Mesendoderm (in vitro differentiated cells): ENCODE measurements at regions not wholly inside any gene's neighbourhood (a gene's known extent, or its start where the extent isn't known, plus 50 kb on each side); places are given as distances from the start of the nearest gene placed in this dataset.

Experiments
- DNase-seq: peaks from one replicate; pipeline ENCODE4 v3.0.0; 2013
- H2AK5ac ChIP-seq: 2 replicates; pipeline ENCODE4 v1.6.1; 2013; ENCODE audit warnings: low read length, inconsistent platforms
- H2BK120ac ChIP-seq: 2 replicates; pipeline ENCODE4 v1.6.1; 2013; ENCODE audit warnings: low read depth, mild to moderate bottlenecking, low read length, moderate library complexity, mixed read lengths
- H2BK15ac ChIP-seq: replicated peaks from 2 replicates; pipeline ENCODE4 v1.6.1; 2013; ENCODE audit warnings: low read depth, mild to moderate bottlenecking, moderate library complexity
- H2BK5ac ChIP-seq: 2 replicates; pipeline ENCODE4 v1.6.1; 2013; ENCODE audit warnings: low read length, inconsistent platforms
- H3K18ac ChIP-seq: 2 replicates; pipeline ENCODE4 v1.6.1; 2013; ENCODE audit warnings: mild to moderate bottlenecking, low read length, mixed read lengths
- H3K23ac ChIP-seq: one replicate; pipeline ENCODE4 v1.6.1; 2013; ENCODE audit warnings: low read length
- H3K27ac ChIP-seq: 2 replicates; pipeline ENCODE4 v1.5.1; 2013; ENCODE audit warnings: low read depth, mild to moderate bottlenecking, inconsistent platforms, low read length, moderate library complexity
- H3K27me3 ChIP-seq: 2 replicates; pipeline ENCODE4 v1.6.1; 2013; ENCODE audit warnings: low read length, control low read depth, mild to moderate bottlenecking, inconsistent platforms; ENCODE audit not compliant: insufficient read depth, poor library complexity
- H3K36me3 ChIP-seq: 2 replicates; pipeline ENCODE4 v1.6.1; 2013; ENCODE audit warnings: low read length, inconsistent platforms; ENCODE audit not compliant: control insufficient read depth, insufficient read depth
- H3K4ac ChIP-seq: one replicate; pipeline ENCODE4 v1.6.1; 2013; ENCODE audit warnings: low read depth, mild to moderate bottlenecking, low read length, moderate library complexity
- H3K4me1 ChIP-seq: 2 replicates; pipeline ENCODE4 v1.6.1; 2013; ENCODE audit warnings: low read depth, low read length, inconsistent platforms; ENCODE audit not compliant: control insufficient read depth
- H3K4me2 ChIP-seq: 2 replicates; pipeline ENCODE4 v1.6.1; 2013; ENCODE audit warnings: low read length
- H3K4me3 ChIP-seq: 2 replicates; pipeline ENCODE4 v1.5.1; 2013; ENCODE audit warnings: mild to moderate bottlenecking, low read length
- H3K56ac ChIP-seq: one replicate; pipeline ENCODE4 v1.6.1; 2013; ENCODE audit warnings: low read length
- H3K79me1 ChIP-seq: 2 replicates; pipeline ENCODE4 v1.6.1; 2013; ENCODE audit warnings: low read length, inconsistent platforms
- H3K79me2 ChIP-seq: 2 replicates; pipeline ENCODE4 v1.6.1; 2013; ENCODE audit warnings: mild to moderate bottlenecking, low read length; ENCODE audit not compliant: control insufficient read depth, insufficient read depth
- H3K9ac ChIP-seq: 2 replicates; pipeline ENCODE4 v1.6.1; 2013; ENCODE audit warnings: low read length, inconsistent platforms
- H4K5ac ChIP-seq: one replicate; pipeline ENCODE4 v1.6.1; 2013; ENCODE audit warnings: low read length
- H4K8ac ChIP-seq: one replicate; pipeline ENCODE4 v1.6.1; 2013; ENCODE audit warnings: low read depth, mild to moderate bottlenecking, control low read depth, low read length, moderate library complexity
- WGBS: extraction: QIAGEN DNeasy Blood & Tissue Kit; methylation state at CpG from one replicate; pipeline ENCODE4 v1.1.7; 2013; ENCODE audit warnings: low lambda C conversion rate, missing lambda C conversion rate; ENCODE audit not compliant: insufficient coverage; ENCODE audit errors: extremely low coverage; 5-methylcytosine and 5-hydroxymethylcytosine counted together

- no peak for DNase-seq
- no peaks in the 10 kb centered on the region for H3K27me3 ChIP-seq
- no peak overlapping the region for H2BK15ac ChIP-seq
- no peaks in the 10 kb centered on the region for H3K4me1 ChIP-seq
- H3K4ac ChIP-seq: no peak overlapping the region
- H3K23ac ChIP-seq: no peak overlapping the region
- no peak overlapping the region for H3K18ac ChIP-seq
- H3K79me2 ChIP-seq: no peaks in the 10 kb centered on the region
- no peak overlapping the region for H3K56ac ChIP-seq
- no CpG with 5 or more reads among the region's 7 CpGs for WGBS
- H2AK5ac ChIP-seq: no peak overlapping the region
- no peak overlapping the region for H4K5ac ChIP-seq
- no peak overlapping the region for H3K27ac ChIP-seq
- no peaks in the 10 kb centered on the region for H3K79me1 ChIP-seq
- H3K9ac ChIP-seq: no peak overlapping the region
- H3K36me3 ChIP-seq: no peaks in the 10 kb centered on the region
- no peak overlapping the region for H2BK5ac ChIP-seq
- no peak overlapping the region for H4K8ac ChIP-seq
- H3K4me3 ChIP-seq: no peak overlapping the region
- no peak overlapping the region for H3K4me2 ChIP-seq
- H2BK120ac ChIP-seq: no peak overlapping the region
These were observed 86.2 kb upstream of the PTPRM start for GRCh38 chr18:7480879-7481278.

GRCh38 chr18:7482342-7482741 lies 84.8 kb upstream of the PTPRM start:
- Histone ChIP-seq H3K27ac (no peak overlapping the region), H3K4me3 (no peak overlapping the region), H3K56ac (no peak overlapping the region), H2BK120ac (no peak overlapping the region), H3K79me1 (no peaks in the 10 kb centered on the region), H3K18ac (no peak overlapping the region), H3K27me3 (no peaks in the 10 kb centered on the region), H4K5ac (no peak overlapping the region), H2BK15ac (no peak overlapping the region), H3K36me3 (no peaks in the 10 kb centered on the region), H3K79me2 (no peaks in the 10 kb centered on the region), H2BK5ac (no peak overlapping the region), H3K23ac (no peak overlapping the region), H3K4ac (no peak overlapping the region), H3K4me2 (no peak overlapping the region), H4K8ac (no peak overlapping the region), H3K4me1 (no peaks in the 10 kb centered on the region), H3K9ac (no peak overlapping the region), H2AK5ac (no peak overlapping the region)
- DNase-seq: no peak

- H3K79me2 ChIP-seq: no peaks in the 10 kb centered on the region
- no peaks in the 10 kb centered on the region for H3K4me1 ChIP-seq
- no peak overlapping the region for H2BK15ac ChIP-seq
- H3K27ac ChIP-seq: no peak overlapping the region
- no peak overlapping the region for H2AK5ac ChIP-seq
- no peak overlapping the region for H4K5ac ChIP-seq
- no peaks in the 10 kb centered on the region for H3K27me3 ChIP-seq
- WGBS: no CpG with 5 or more reads among the region's 4 CpGs
- H3K4me3 ChIP-seq: no peak overlapping the region
- no peak overlapping the region for H3K4me2 ChIP-seq
- no peak for DNase-seq
- H3K56ac ChIP-seq: no peak overlapping the region
- H3K4ac ChIP-seq: no peak overlapping the region
- no peak overlapping the region for H3K18ac ChIP-seq
- no peak overlapping the region for H2BK5ac ChIP-seq
- no peak overlapping the region for H4K8ac ChIP-seq
- H3K36me3 ChIP-seq: no peaks in the 10 kb centered on the region
- H3K9ac ChIP-seq: no peak overlapping the region
- no peak overlapping the region for H2BK120ac ChIP-seq
- no peaks in the 10 kb centered on the region for H3K79me1 ChIP-seq
- no peak overlapping the region for H3K23ac ChIP-seq
These were observed 81.5 kb upstream of the PTPRM start for GRCh38 chr18:7485616-7486015.

GRCh38 chr18:7488571-7488970 lies 78.5 kb upstream of the PTPRM start:
- Histone ChIP-seq H3K27me3 (no peaks in the 10 kb centered on the region), H3K79me1 (no peaks in the 10 kb centered on the region), H4K5ac (no peak overlapping the region), H3K9ac (no peak overlapping the region), H2BK120ac (no peak overlapping the region), H3K4me1 (no peaks in the 10 kb centered on the region), H3K4me3 (no peak overlapping the region), H2BK5ac (no peak overlapping the region), H4K8ac (no peak overlapping the region), H2AK5ac (no peak overlapping the region), H3K4me2 (no peak overlapping the region), H3K36me3 (no peaks in the 10 kb centered on the region), H3K23ac (no peak overlapping the region), H3K79me2 (no peaks in the 10 kb centered on the region), H3K18ac (no peak overlapping the region), H3K56ac (no peak overlapping the region), H3K27ac (no peak overlapping the region), H3K4ac (no peak overlapping the region), H2BK15ac (no peak overlapping the region)
- DNase-seq: peak; percentile 41
- no CpG with 5 or more reads among the region's 4 CpGs for WGBS

- H3K4me3 ChIP-seq: no peak overlapping the region
- H4K5ac ChIP-seq: no peak overlapping the region
- H3K27me3 ChIP-seq: no peaks in the 10 kb centered on the region
- no peak overlapping the region for H2BK120ac ChIP-seq
- H4K8ac ChIP-seq: no peak overlapping the region
- H3K4ac ChIP-seq: no peak overlapping the region
- no peaks in the 10 kb centered on the region for H3K36me3 ChIP-seq
- H3K4me1 ChIP-seq: no peaks in the 10 kb centered on the region
- no peak overlapping the region for H3K27ac ChIP-seq
- no peak overlapping the region for H3K23ac ChIP-seq
- H3K18ac ChIP-seq: no peak overlapping the region
- H2BK5ac ChIP-seq: no peak overlapping the region
- H2AK5ac ChIP-seq: no peak overlapping the region
- H3K56ac ChIP-seq: no peak overlapping the region
- no peak for DNase-seq
- no peaks in the 10 kb centered on the region for H3K79me1 ChIP-seq
- WGBS: no CpG with 5 or more reads among the region's 1 CpG
- no peak overlapping the region for H2BK15ac ChIP-seq
- H3K9ac ChIP-seq: no peak overlapping the region
- H3K4me2 ChIP-seq: no peak overlapping the region
- no peaks in the 10 kb centered on the region for H3K79me2 ChIP-seq
These were observed 77.0 kb upstream of the PTPRM start for GRCh38 chr18:7490104-7490503.

GRCh38 chr18:7492385-7492784 lies 74.7 kb upstream of the PTPRM start:
- Histone ChIP-seq H4K5ac (no peak overlapping the region), H4K8ac (no peak overlapping the region), H3K79me1 (no peaks in the 10 kb centered on the region), H2BK15ac (no peak overlapping the region), H3K4me3 (no peak overlapping the region), H3K9ac (no peak overlapping the region), H2AK5ac (no peak overlapping the region), H3K27me3 (no peaks in the 10 kb centered on the region), H3K23ac (no peak overlapping the region), H3K4me1 (no peaks in the 10 kb centered on the region), H2BK120ac (no peak overlapping the region), H3K56ac (no peak overlapping the region), H3K4me2 (no peak overlapping the region), H3K4ac (no peak overlapping the region), H3K27ac (no peak overlapping the region), H3K79me2 (no peaks in the 10 kb centered on the region), H3K18ac (no peak overlapping the region), H3K36me3 (no peaks in the 10 kb centered on the region), H2BK5ac (no peak overlapping the region)
- no peak for DNase-seq
- no CpG with 5 or more reads among the region's 3 CpGs for WGBS
